WTC11 (cell line): ENCODE measurements at regions not wholly inside any gene's neighbourhood (a gene's known extent, or its start where the extent isn't known, plus 50 kb on each side); places are given as distances from the start of the nearest gene placed in this dataset.

Experiments
- ATAC-seq: fragments of 200-7000 bp; cut with Tn5 transposase; 2 replicates; pipeline ENCODE4 v1.10.0; 2021; ENCODE audit warnings: mild to moderate bottlenecking, moderate library complexity
- CTCF ChIA-PET: fragments of 300-600 bp; sonication (Branson Sonifier 250); formaldehyde crosslinking; loops from one replicate; lab custom pipeline; 2021; ENCODE audit warnings: antibody characterized with exemption; lab: Charles Lee
- POLR2A ChIA-PET: fragments of 350-600 bp; sonication (Branson Sonifier 250); formaldehyde crosslinking; loops from one replicate; lab custom pipeline; 2021; ENCODE audit warnings: antibody characterized with exemption; lab: Charles Lee
- DNase-seq: peaks from one replicate; pipeline ENCODE4 v3.0.0; 2021; ENCODE audit warnings: low spot score
- H3K27ac Mint-ChIP-seq: 2 replicates; pipeline ENCODE4 v1.8.0; 2021; ENCODE audit warnings: mixed read lengths
- H3K27me3 Mint-ChIP-seq: 2 replicates; pipeline ENCODE4 v1.8.0; 2021; ENCODE audit warnings: low read depth, mild to moderate bottlenecking, moderate library complexity, mixed read lengths
- H3K36me3 Mint-ChIP-seq: 2 replicates; pipeline ENCODE4 v1.8.0; 2021; ENCODE audit warnings: mixed read lengths
- H3K4me1 Mint-ChIP-seq: 2 replicates; pipeline ENCODE4 v1.8.0; 2022; ENCODE audit warnings: mixed read lengths
- H3K4me3 Mint-ChIP-seq: 2 replicates; pipeline ENCODE4 v1.8.0; 2021; ENCODE audit warnings: mild to moderate bottlenecking, moderate library complexity, mixed read lengths
- H3K9me3 Mint-ChIP-seq: 2 replicates; pipeline ENCODE4 v1.8.0; 2021; ENCODE audit warnings: mixed read lengths
- ATF1 ChIP-seq: sonication (generic); formaldehyde crosslinking; IDR thresholded peaks from 2 replicates; pipeline ENCODE4 v1.8.1; 2023; ENCODE audit warnings: mild to moderate bottlenecking, moderate library complexity, missing genetic modification reagents
- CBFB ChIP-seq: sonication (generic); formaldehyde crosslinking; IDR thresholded peaks from 2 replicates; pipeline ENCODE4 v1.8.1; 2022; ENCODE audit warnings: mild to moderate bottlenecking, low read depth, missing genetic modification reagents
- KAT7 ChIP-seq: sonication (generic); formaldehyde crosslinking; IDR thresholded peaks from 2 replicates; pipeline ENCODE4 v1.8.1; 2023; ENCODE audit warnings: missing genetic modification reagents, mild to moderate bottlenecking, borderline replicate concordance
- RELA ChIP-seq: sonication (generic); formaldehyde crosslinking; IDR thresholded peaks from 2 replicates; pipeline ENCODE4 v1.8.1; 2022; ENCODE audit warnings: missing genetic modification reagents, mild to moderate bottlenecking, borderline replicate concordance
- TCF7 ChIP-seq: sonication (generic); formaldehyde crosslinking; IDR thresholded peaks from 2 replicates; pipeline ENCODE4 v1.8.0; 2022; ENCODE audit warnings: mild to moderate bottlenecking, low read depth, missing genetic modification reagents, moderate library complexity
- ZNF317 ChIP-seq: sonication (generic); formaldehyde crosslinking; IDR thresholded peaks from 2 replicates; pipeline ENCODE4 v1.8.1; 2023; ENCODE audit warnings: low read depth, mild to moderate bottlenecking, moderate library complexity, missing genetic modification reagents, borderline replicate concordance
- ZNF416 ChIP-seq: fragments of 250-450 bp; sonication (Bioruptor Pico); IDR thresholded peaks from 2 replicates; pipeline ENCODE4 v1.9.0; 2021; ENCODE audit warnings: mild to moderate bottlenecking, inconsistent platforms
- TF ChIP-seq, protein P1 (sequence below): sonication (generic); formaldehyde crosslinking; IDR thresholded peaks from 2 replicates; pipeline ENCODE4 v1.8.0; 2023; ENCODE audit warnings: missing genetic modification reagents, mild to moderate bottlenecking, borderline replicate concordance
- TF ChIP-seq, protein P2 (sequence below): sonication (generic); formaldehyde crosslinking; IDR thresholded peaks from 2 replicates; pipeline ENCODE4 v1.8.0; 2023; ENCODE audit warnings: missing genetic modification reagents
- TF ChIP-seq, protein P3 (sequence below): sonication (generic); formaldehyde crosslinking; IDR thresholded peaks from 2 replicates; pipeline ENCODE4 v1.8.0; 2022; ENCODE audit warnings: mild to moderate bottlenecking, missing genetic modification reagents
- TF ChIP-seq, protein P4 (sequence below): sonication (generic); formaldehyde crosslinking; conservative IDR thresholded peaks from 2 replicates; pipeline ENCODE4 v1.8.1; 2022; ENCODE audit warnings: mild to moderate bottlenecking, missing genetic modification reagents
- TF ChIP-seq, protein P5 (sequence below): sonication (generic); formaldehyde crosslinking; conservative IDR thresholded peaks from 2 replicates; pipeline ENCODE4 v1.8.1; 2023; ENCODE audit warnings: mild to moderate bottlenecking, low read depth, missing genetic modification reagents, moderate library complexity
- TF ChIP-seq, protein P6 (sequence below): sonication (generic); formaldehyde crosslinking; IDR thresholded peaks from 2 replicates; pipeline ENCODE4 v1.8.1; 2022; ENCODE audit warnings: missing genetic modification reagents, borderline replicate concordance
- TF ChIP-seq, protein P7 (sequence below): sonication (generic); formaldehyde crosslinking; IDR thresholded peaks from 2 replicates; pipeline ENCODE4 v1.8.1; 2023; ENCODE audit warnings: mild to moderate bottlenecking, missing genetic modification reagents, moderate library complexity

DNA sequence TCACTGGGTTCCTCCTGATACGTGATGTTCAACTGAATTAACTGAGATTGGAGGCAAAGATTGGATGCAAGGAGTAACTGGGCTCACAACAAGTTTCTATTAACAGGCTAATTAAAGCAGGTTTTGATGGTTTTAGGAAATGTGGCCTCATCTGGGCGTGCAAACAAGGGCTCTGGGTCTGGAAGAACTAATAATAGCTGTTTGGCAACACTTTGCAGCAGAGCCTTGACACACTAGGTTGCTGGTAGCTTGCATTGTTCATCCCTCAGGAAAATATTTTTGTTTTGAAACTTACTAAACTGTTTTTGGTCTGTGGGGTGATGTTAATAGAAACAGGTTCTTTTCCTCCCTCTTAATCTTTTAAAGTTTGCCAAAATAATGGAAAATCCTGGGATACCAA is 117.2 kb upstream of the CD93 start:
- H3K27ac Mint-ChIP-seq, result no peak overlapping the region
- peaks cover 30% of the 10 kb centered on the region for H3K4me1 Mint-ChIP-seq
- DNase-seq (no peak), ATAC-seq (no peak)
- no peak overlapping the region for H3K4me3 Mint-ChIP-seq
- ChIA-PET CTCF (interaction anchor here (1.1 kb wide), 1 partner anchor 511 kb away, joined by 4 read pairs; no protein-coding TSS in a partner anchor), POLR2A (no interaction called here)
- TF ChIP-seq, protein P1, sequence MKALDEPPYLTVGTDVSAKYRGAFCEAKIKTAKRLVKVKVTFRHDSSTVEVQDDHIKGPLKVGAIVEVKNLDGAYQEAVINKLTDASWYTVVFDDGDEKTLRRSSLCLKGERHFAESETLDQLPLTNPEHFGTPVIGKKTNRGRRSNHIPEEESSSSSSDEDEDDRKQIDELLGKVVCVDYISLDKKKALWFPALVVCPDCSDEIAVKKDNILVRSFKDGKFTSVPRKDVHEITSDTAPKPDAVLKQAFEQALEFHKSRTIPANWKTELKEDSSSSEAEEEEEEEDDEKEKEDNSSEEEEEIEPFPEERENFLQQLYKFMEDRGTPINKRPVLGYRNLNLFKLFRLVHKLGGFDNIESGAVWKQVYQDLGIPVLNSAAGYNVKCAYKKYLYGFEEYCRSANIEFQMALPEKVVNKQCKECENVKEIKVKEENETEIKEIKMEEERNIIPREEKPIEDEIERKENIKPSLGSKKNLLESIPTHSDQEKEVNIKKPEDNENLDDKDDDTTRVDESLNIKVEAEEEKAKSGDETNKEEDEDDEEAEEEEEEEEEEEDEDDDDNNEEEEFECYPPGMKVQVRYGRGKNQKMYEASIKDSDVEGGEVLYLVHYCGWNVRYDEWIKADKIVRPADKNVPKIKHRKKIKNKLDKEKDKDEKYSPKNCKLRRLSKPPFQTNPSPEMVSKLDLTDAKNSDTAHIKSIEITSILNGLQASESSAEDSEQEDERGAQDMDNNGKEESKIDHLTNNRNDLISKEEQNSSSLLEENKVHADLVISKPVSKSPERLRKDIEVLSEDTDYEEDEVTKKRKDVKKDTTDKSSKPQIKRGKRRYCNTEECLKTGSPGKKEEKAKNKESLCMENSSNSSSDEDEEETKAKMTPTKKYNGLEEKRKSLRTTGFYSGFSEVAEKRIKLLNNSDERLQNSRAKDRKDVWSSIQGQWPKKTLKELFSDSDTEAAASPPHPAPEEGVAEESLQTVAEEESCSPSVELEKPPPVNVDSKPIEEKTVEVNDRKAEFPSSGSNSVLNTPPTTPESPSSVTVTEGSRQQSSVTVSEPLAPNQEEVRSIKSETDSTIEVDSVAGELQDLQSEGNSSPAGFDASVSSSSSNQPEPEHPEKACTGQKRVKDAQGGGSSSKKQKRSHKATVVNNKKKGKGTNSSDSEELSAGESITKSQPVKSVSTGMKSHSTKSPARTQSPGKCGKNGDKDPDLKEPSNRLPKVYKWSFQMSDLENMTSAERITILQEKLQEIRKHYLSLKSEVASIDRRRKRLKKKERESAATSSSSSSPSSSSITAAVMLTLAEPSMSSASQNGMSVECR (CRISPR knock-in tag), result no peak
- TF ChIP-seq RELA, result no peak
- peaks cover 22% of the 10 kb centered on the region for H3K27me3 Mint-ChIP-seq
- H3K36me3 Mint-ChIP-seq, result no peaks in the 10 kb centered on the region
- H3K9me3 Mint-ChIP-seq, result no peaks in the 10 kb centered on the region

DNA sequence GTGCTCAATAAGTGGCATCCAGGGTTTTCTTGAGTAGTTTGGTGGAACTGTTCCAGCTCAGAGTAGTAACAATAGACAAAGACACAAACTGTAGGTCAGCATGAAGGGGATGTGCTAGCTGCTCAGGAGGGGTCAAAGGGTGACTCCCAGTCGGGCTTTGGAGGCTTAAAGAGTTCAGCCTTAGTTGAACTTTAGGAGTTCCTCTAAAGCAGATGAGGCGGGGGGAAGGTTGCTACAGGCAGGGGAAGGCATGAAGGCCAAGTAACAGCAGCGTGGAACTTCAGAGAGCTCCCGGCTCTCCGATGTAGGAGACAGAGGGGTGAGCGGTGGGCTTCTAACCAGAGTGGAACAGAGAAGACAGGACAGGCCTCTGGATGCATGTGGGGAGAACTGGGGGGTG is 115.5 kb upstream of the CD93 start:
- Mint-ChIP-seq H3K27me3 (peaks cover 20% of the 10 kb centered on the region), H3K4me1 (peaks cover 28% of the 10 kb centered on the region), H3K4me3 (no peak overlapping the region), H3K36me3 (0 out of 2 replicates have a peak, but pooled peaks cover 4% of the 10 kb centered on the region), H3K27ac (no peak overlapping the region), H3K9me3 (peaks cover 6% of the 10 kb centered on the region)
- ATAC-seq (no peak), DNase-seq (no peak)
- CTCF ChIA-PET, result interaction anchor here (0.5 to 4.5 kb wide), 61 partner anchors 9 to 510 kb away, joined by 3 to 126 read pairs (median 4); partner anchors contain the start of genes CD93, NXT1, SSTR4 and THBD
- POLR2A ChIA-PET, result no interaction called here
- TF ChIP-seq, protein P2, sequence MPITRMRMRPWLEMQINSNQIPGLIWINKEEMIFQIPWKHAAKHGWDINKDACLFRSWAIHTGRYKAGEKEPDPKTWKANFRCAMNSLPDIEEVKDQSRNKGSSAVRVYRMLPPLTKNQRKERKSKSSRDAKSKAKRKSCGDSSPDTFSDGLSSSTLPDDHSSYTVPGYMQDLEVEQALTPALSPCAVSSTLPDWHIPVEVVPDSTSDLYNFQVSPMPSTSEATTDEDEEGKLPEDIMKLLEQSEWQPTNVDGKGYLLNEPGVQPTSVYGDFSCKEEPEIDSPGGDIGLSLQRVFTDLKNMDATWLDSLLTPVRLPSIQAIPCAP, result no peak
- TF ChIP-seq ATF1, result no peak
- TF ChIP-seq TCF7 (CRISPR knock-in tag), result no peak
- no peak for TF ChIP-seq ZNF416 (CRISPR knock-in tag)
- TF ChIP-seq, protein P3, sequence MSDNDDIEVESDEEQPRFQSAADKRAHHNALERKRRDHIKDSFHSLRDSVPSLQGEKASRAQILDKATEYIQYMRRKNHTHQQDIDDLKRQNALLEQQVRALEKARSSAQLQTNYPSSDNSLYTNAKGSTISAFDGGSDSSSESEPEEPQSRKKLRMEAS, result no peak
- no peak for TF ChIP-seq KAT7 (CRISPR knock-in tag)
- TF ChIP-seq, protein P4, sequence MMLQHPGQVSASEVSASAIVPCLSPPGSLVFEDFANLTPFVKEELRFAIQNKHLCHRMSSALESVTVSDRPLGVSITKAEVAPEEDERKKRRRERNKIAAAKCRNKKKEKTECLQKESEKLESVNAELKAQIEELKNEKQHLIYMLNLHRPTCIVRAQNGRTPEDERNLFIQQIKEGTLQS (CRISPR knock-in tag), result no peak
- TF ChIP-seq, protein P5, sequence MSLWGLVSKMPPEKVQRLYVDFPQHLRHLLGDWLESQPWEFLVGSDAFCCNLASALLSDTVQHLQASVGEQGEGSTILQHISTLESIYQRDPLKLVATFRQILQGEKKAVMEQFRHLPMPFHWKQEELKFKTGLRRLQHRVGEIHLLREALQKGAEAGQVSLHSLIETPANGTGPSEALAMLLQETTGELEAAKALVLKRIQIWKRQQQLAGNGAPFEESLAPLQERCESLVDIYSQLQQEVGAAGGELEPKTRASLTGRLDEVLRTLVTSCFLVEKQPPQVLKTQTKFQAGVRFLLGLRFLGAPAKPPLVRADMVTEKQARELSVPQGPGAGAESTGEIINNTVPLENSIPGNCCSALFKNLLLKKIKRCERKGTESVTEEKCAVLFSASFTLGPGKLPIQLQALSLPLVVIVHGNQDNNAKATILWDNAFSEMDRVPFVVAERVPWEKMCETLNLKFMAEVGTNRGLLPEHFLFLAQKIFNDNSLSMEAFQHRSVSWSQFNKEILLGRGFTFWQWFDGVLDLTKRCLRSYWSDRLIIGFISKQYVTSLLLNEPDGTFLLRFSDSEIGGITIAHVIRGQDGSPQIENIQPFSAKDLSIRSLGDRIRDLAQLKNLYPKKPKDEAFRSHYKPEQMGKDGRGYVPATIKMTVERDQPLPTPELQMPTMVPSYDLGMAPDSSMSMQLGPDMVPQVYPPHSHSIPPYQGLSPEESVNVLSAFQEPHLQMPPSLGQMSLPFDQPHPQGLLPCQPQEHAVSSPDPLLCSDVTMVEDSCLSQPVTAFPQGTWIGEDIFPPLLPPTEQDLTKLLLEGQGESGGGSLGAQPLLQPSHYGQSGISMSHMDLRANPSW (CRISPR knock-in tag), result no peak
- TF ChIP-seq, protein P6, sequence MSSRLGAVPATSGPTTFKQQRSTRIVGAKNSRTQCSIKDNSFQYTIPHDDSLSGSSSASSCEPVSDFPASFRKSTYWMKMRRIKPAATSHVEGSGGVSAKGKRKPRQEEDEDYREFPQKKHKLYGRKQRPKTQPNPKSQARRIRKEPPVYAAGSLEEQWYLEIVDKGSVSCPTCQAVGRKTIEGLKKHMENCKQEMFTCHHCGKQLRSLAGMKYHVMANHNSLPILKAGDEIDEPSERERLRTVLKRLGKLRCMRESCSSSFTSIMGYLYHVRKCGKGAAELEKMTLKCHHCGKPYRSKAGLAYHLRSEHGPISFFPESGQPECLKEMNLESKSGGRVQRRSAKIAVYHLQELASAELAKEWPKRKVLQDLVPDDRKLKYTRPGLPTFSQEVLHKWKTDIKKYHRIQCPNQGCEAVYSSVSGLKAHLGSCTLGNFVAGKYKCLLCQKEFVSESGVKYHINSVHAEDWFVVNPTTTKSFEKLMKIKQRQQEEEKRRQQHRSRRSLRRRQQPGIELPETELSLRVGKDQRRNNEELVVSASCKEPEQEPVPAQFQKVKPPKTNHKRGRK (CRISPR knock-in tag), result no peak
- no peak for TF ChIP-seq CBFB (CRISPR knock-in tag)
- TF ChIP-seq, protein P7, sequence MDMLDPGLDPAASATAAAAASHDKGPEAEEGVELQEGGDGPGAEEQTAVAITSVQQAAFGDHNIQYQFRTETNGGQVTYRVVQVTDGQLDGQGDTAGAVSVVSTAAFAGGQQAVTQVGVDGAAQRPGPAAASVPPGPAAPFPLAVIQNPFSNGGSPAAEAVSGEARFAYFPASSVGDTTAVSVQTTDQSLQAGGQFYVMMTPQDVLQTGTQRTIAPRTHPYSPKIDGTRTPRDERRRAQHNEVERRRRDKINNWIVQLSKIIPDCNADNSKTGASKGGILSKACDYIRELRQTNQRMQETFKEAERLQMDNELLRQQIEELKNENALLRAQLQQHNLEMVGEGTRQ (CRISPR knock-in tag), result no peak
- no peak for TF ChIP-seq ZNF317 (CRISPR knock-in tag)
